ENCODE measurements at regions not wholly inside any gene's neighbourhood (a gene's known extent, or its start where the extent isn't known, plus 50 kb on each side); places are given as distances from the start of the nearest gene placed in this dataset.

DNA sequence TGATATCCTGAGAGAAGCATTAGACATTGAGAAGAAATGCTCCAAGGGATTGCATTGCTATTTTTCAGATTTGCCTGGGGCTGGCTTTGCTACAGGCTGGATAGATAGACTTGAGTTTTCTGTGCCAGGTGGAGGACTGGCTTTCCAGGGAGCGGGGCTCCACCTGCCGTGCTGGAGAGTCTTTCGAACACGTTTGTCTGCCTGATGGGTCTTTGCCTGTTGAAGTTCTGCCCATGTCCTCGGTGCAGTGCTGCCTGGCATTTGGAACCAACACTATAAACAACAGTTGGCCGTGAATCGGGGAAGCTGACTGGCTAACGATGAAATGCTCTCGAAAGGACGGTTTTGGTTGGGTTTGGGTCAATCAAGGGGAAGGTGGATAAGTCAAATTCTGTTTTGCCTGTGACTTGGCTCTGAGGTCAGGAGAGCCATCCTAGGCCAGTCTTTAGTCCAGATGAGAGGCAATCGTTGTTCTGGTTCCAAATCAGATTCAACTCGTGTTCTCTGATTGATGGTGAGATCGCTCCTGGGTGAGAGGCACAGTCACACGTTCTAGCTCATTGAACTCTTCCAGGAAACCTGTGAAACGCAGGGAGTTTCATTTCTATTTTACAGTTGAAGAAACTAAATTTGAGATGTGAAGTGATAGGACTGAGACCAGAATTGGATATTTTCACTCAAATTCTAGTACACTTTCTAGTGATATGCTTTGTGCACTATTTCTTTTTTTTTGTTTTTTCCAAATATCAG lies 599.0 kb downstream of the TYW1 start:
- Histone ChIP-seq H3K4me3 (ENCODE audit: low read depth, low read length, poor library complexity, severe bottlenecking) (no peak overlapping the region), H3K27ac (ENCODE audit: low read depth, low read length, poor library complexity, severe bottlenecking) (no peak overlapping the region), H3K4me1 (ENCODE audit: insufficient read depth, low read length, poor library complexity, severe bottlenecking) (no peaks in the 10 kb centered on the region), H3K36me3 (ENCODE audit: insufficient read depth, low read length, poor library complexity, severe bottlenecking) (no peaks in the 10 kb centered on the region), H3K27me3 (replicated peaks; ENCODE audit: insufficient read depth, low read depth, low read length, poor library complexity) (no peaks in the 10 kb centered on the region), H3K9me3 (ENCODE audit: low read depth, low read length, poor library complexity, severe bottlenecking) (no peaks in the 10 kb centered on the region)
- intact Hi-C loops (cut with micrococcal nuclease; ENCODE audit: unreplicated experiment), result no loop called here
- POLR2A ChIA-PET (ENCODE audit: low non-redundant PET), result no interaction called here
- CTCF ChIA-PET, result no interaction called here
- DNase-seq (ENCODE audit: low spot score), result no peak
- BruUV-seq (replicated peaks), result no TSS peak
- TF ChIP-seq CTCF (conservative IDR thresholded peaks at IDR 0.05; ENCODE audit: low read depth, low read length) (no peak), EZH2 (IDR thresholded peaks at IDR 0.05; ENCODE audit: borderline replicate concordance, low read depth, low read length, poor library complexity, severe bottlenecking) (no peak)

DNA sequence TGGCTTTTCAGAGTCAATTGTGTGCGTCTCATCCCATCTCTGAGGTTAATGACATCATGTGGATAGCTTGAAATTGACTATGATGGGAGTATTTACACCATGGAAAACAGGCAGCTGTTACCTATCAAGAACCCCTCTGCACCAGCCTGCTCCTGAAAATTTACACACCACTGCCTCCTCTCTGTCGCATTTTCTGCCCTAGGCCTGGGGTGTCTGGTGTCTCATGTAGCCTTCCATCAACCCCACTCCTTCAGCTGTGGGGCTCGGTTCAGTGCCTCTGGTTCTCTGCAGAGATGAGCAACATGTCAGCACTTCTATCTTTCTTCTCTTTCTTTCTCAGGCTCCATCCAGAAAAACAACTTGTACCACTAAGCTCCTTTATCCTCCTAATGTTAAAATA lies 600.5 kb downstream of the TYW1 start:
- Histone ChIP-seq H3K4me3 (ENCODE audit: low read depth, low read length, poor library complexity, severe bottlenecking) (no peak overlapping the region), H3K9me3 (ENCODE audit: low read depth, low read length, poor library complexity, severe bottlenecking) (no peaks in the 10 kb centered on the region), H3K4me1 (ENCODE audit: insufficient read depth, low read length, poor library complexity, severe bottlenecking) (no peaks in the 10 kb centered on the region), H3K27ac (ENCODE audit: low read depth, low read length, poor library complexity, severe bottlenecking) (no peak overlapping the region), H3K36me3 (ENCODE audit: insufficient read depth, low read length, poor library complexity, severe bottlenecking) (no peaks in the 10 kb centered on the region), H3K27me3 (replicated peaks; ENCODE audit: insufficient read depth, low read depth, low read length, poor library complexity) (no peaks in the 10 kb centered on the region)
- CTCF ChIA-PET, result no interaction called here
- BruUV-seq (replicated peaks), result no TSS peak
- POLR2A ChIA-PET (ENCODE audit: low non-redundant PET), result no interaction called here
- intact Hi-C loops (cut with micrococcal nuclease; ENCODE audit: unreplicated experiment), result no loop called here
- DNase-seq (ENCODE audit: low spot score), result no peak
- TF ChIP-seq EZH2 (IDR thresholded peaks at IDR 0.05; ENCODE audit: borderline replicate concordance, low read depth, low read length, poor library complexity, severe bottlenecking) (no peak), CTCF (conservative IDR thresholded peaks at IDR 0.05; ENCODE audit: low read depth, low read length) (no peak)

DNA sequence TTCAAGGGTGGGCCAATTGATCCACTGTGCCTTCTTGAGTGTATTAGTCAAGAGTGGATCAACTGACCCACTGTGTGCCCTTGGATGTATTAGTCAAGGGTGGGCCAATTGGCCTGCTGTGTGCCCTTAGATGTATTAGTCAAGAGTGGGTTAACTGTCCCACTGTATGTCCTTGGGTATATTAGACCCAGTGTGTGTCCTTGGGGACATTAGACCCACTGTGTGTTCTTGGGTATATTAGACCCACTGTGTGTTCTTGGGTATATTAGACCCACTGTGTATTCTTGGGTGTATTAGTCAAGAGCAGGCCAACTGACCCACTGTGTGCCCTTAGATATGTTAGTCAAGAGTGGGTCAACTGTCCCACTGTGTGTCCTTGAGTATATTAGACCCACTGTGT lies 601.8 kb downstream of the TYW1 start:
- H3K27ac ChIP-seq (ENCODE audit: low read depth, low read length, poor library complexity, severe bottlenecking), result no peak overlapping the region
- H3K9me3 ChIP-seq (ENCODE audit: low read depth, low read length, poor library complexity, severe bottlenecking), result no peaks in the 10 kb centered on the region
- intact Hi-C loops (cut with micrococcal nuclease; ENCODE audit: unreplicated experiment), result no loop called here
- ChIA-PET POLR2A (ENCODE audit: low non-redundant PET) (no interaction called here), CTCF (no interaction called here)
- DNase-seq (ENCODE audit: low spot score), result no peak
- no TSS peak for BruUV-seq (replicated peaks)
- H3K4me3 ChIP-seq (ENCODE audit: low read depth, low read length, poor library complexity, severe bottlenecking), result no peak overlapping the region
- H3K4me1 ChIP-seq (ENCODE audit: insufficient read depth, low read length, poor library complexity, severe bottlenecking), result no peaks in the 10 kb centered on the region
- TF ChIP-seq EZH2 (IDR thresholded peaks at IDR 0.05; ENCODE audit: borderline replicate concordance, low read depth, low read length, poor library complexity, severe bottlenecking) (no peak), CTCF (conservative IDR thresholded peaks at IDR 0.05; ENCODE audit: low read depth, low read length) (no peak)
- H3K36me3 ChIP-seq (ENCODE audit: insufficient read depth, low read length, poor library complexity, severe bottlenecking), result no peaks in the 10 kb centered on the region
- H3K27me3 ChIP-seq (replicated peaks; ENCODE audit: insufficient read depth, low read depth, low read length, poor library complexity), result no peaks in the 10 kb centered on the region

Data from A673 (cell line).